ENCODE measurements at regions not wholly inside any gene's neighbourhood (a gene's known extent, or its start where the extent isn't known, plus 50 kb on each side); places are given as distances from the start of the nearest gene placed in this dataset.

DNA sequence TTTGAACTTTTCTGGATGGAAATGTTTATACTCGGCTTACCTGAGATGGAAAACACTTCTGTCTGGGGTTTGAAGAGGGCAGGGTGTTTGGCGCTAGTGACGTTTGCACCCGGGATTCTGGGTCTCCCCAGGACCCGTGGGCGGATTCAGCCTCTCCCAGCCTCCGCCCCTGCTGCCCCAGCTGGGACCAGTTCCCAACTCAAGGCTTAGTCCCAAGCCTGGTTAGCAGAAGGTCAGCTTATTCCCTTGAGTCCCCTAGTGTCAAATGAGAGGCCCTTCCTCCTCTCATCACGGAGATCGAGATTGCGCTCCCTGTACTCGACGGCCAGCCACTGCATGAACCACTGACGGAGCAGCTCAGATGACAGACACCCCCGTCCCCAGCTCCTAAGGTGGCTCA is 123.2 kb downstream of the RTP5 start:
- TF ChIP-seq, protein P1, sequence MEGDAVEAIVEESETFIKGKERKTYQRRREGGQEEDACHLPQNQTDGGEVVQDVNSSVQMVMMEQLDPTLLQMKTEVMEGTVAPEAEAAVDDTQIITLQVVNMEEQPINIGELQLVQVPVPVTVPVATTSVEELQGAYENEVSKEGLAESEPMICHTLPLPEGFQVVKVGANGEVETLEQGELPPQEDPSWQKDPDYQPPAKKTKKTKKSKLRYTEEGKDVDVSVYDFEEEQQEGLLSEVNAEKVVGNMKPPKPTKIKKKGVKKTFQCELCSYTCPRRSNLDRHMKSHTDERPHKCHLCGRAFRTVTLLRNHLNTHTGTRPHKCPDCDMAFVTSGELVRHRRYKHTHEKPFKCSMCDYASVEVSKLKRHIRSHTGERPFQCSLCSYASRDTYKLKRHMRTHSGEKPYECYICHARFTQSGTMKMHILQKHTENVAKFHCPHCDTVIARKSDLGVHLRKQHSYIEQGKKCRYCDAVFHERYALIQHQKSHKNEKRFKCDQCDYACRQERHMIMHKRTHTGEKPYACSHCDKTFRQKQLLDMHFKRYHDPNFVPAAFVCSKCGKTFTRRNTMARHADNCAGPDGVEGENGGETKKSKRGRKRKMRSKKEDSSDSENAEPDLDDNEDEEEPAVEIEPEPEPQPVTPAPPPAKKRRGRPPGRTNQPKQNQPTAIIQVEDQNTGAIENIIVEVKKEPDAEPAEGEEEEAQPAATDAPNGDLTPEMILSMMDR (conservative IDR thresholded peaks at IDR 0.05): no peak
- H3K27me3 Mint-ChIP-seq (ENCODE audit: low read depth): peaks cover 14% of the 10 kb centered on the region
- no peaks in the 10 kb centered on the region for H3K79me2 ChIP-seq (ENCODE audit: insufficient read depth, low read length)
- no peak overlapping the region for H3K14ac ChIP-seq (ENCODE audit: insufficient read depth, low read length)
- H4K8ac ChIP-seq (replicated peaks; ENCODE audit: insufficient read length, low read depth, low read length): no peak overlapping the region
- H3K9me3 Mint-ChIP-seq: peaks cover 20 to 22% of the 10 kb centered on the region in 2 experiments
- H4K91ac ChIP-seq (ENCODE audit: insufficient read length, low read depth, low read length): no peak overlapping the region
- no peak overlapping the region for H2BK12ac ChIP-seq (ENCODE audit: insufficient read length, low read depth, low read length)
- no CpG with 5 or more reads among the region's 14 CpGs for WGBS (ENCODE audit: extremely low coverage, insufficient read length, low lambda C conversion rate)
- H3K56ac ChIP-seq (ENCODE audit: insufficient read length, low read depth, low read length): no peak overlapping the region
- no peak overlapping the region for H3K23ac ChIP-seq (ENCODE audit: insufficient read length, low read depth, low read length)
- no peak overlapping the region for H2AFZ ChIP-seq (ENCODE audit: low read length)
- no peak overlapping the region for H3K9ac ChIP-seq (ENCODE audit: extremely low read depth, insufficient read length, low read length)
- H3K27ac ChIP-seq (ENCODE audit: insufficient read length, low read depth, low read length): no peak overlapping the region
- no peaks in the 10 kb centered on the region for H3K23me2 ChIP-seq (ENCODE audit: insufficient read length, low read depth, low read length, poor library complexity, severe bottlenecking)
- no peak overlapping the region for H3K4me3 Mint-ChIP-seq
- H2AK5ac ChIP-seq (ENCODE audit: insufficient read length, low read length): no peak overlapping the region
- H3K4me1 ChIP-seq (ENCODE audit: insufficient read depth, low read length): no peaks in the 10 kb centered on the region
- peaks cover 0 to 4% of the 10 kb centered on the region in 2 experiments; a peak in 1 of 4 replicates for H3K4me1 Mint-ChIP-seq
- H3K79me1 ChIP-seq (ENCODE audit: insufficient read depth, low read depth, low read length, poor library complexity, severe bottlenecking): no peaks in the 10 kb centered on the region
- no peak overlapping the region for H2BK5ac ChIP-seq (ENCODE audit: insufficient read length, low read length)
- H3K36me3 Mint-ChIP-seq (ENCODE audit: insufficient read depth in 1 of 3, low read depth in 3 of 3): peaks cover 0 to 15% (median 4%) of the 10 kb centered on the region in 3 experiments; a peak in 3 of 7 replicates
- H3K9me3 ChIP-seq (ENCODE audit: control insufficient read depth, low read depth, low read length): no peaks in the 10 kb centered on the region
- no peak overlapping the region for H4K5ac ChIP-seq (ENCODE audit: insufficient read length, low read depth, low read length)
- no peak for DNase-seq
- no peak overlapping the region for H2BK20ac ChIP-seq (ENCODE audit: low read depth, low read length, poor library complexity, severe bottlenecking)
- H2BK120ac ChIP-seq (ENCODE audit: low read depth, low read length, poor library complexity, severe bottlenecking): no peak overlapping the region
- no peaks in the 10 kb centered on the region for H3K27me3 ChIP-seq (ENCODE audit: insufficient read depth, low read length)
- no peak overlapping the region for H3K18ac ChIP-seq (ENCODE audit: insufficient read length, low read depth, low read length)
- no peak overlapping the region for H3K4ac ChIP-seq (ENCODE audit: low read depth, low read length)
- no peak overlapping the region for H3K4me2 ChIP-seq (ENCODE audit: insufficient read depth, insufficient read length, low read length)
- H3T11ph ChIP-seq (ENCODE audit: low read length): no peak overlapping the region
- H3K27ac Mint-ChIP-seq: no peak overlapping the region
- H2BK15ac ChIP-seq (ENCODE audit: low read depth, low read length): no peak overlapping the region
- no peaks in the 10 kb centered on the region for H4K20me1 ChIP-seq (ENCODE audit: control insufficient read depth, insufficient read depth, insufficient read length)
